Pancreas (tissue), 10 donors: ENCODE measurements at regions not wholly inside any gene's neighbourhood (a gene's known extent, or its start where the extent isn't known, plus 50 kb on each side); places are given as distances from the start of the nearest gene placed in this dataset.
"Not testable (repeated sequence)": the region's sequence is repeated elsewhere in the genome, so short reads cannot be mapped to it uniquely, and the experiment has no call there.

Experiments
- ATAC-seq, 4 donors: fragments of 200-7000 bp; cut with Tn5 transposase; one replicate each; pipeline versions ENCODE4 v1.8.0 to v1.9.1; 2020; ENCODE audit warnings: mild to moderate bottlenecking in 4 of 4, moderate library complexity in 4 of 4
- DNase-seq, 6 donors: peaks; one replicate each; pipeline ENCODE4 v3.0.0-alpha.2; 2020
- FAIRE-seq: peaks from 2 replicates; lab custom pipeline; 2012; peaks lifted over from hg19 to GRCh38; lab: Jason Lieb, UNC
- H3K27ac ChIP-seq, 4 donors: fragments of 200-600 bp; sonication (generic); 1 replicate in 3 of 4; 2 replicates in 1 of 4; pipeline versions ENCODE4 v1.5.0 to v1.8.0; 2020
- H3K27me3 ChIP-seq, 4 donors: fragments of 200-600 bp; one replicate each; pipeline ENCODE4 v1.8.0; 2021
- H3K36me3 ChIP-seq, 3 donors: fragments of 200-600 bp; sonication (generic) in 1 of 3; one replicate each; pipeline versions ENCODE4 v1.5.0 to v1.8.0; 2020 to 2021
- H3K4me1 ChIP-seq, 3 donors: fragments of 200-600 bp; one replicate each; pipeline ENCODE4 v1.8.0; 2021
- H3K4me3 ChIP-seq, 4 donors: fragments of 200-600 bp; sonication (generic) in 2 of 4; one replicate each; pipeline versions ENCODE4 v1.5.0 to v1.8.0; 2020 to 2021
- H3K9me3 ChIP-seq, 4 donors: fragments of 200-600 bp; one replicate each; pipeline ENCODE4 v1.8.0; 2021
- CTCF ChIP-seq, 4 donors: fragments of 200-600 bp; sonication (generic) in 3 of 4; IDR thresholded peaks; one replicate each; pipeline versions ENCODE4 v1.5.0 to v1.8.0; 2021; ENCODE audit warnings: antibody characterized with exemption in 4 of 4
- WGBS, 2 donors: extraction: QIAGEN DNeasy Blood & Tissue Kit; methylation state at CpG; one replicate each; pipeline ENCODE4 v1.1.7; 2013; 5-methylcytosine and 5-hydroxymethylcytosine counted together
- intact Hi-C, 3 donors: fragments of 100-400 bp; cut with DNase I; formaldehyde crosslinking; loops; one replicate each; pipeline versions ENCODE4 v1.11.1 to v1.14.2; 2022
- donor health status: healthy with polysubstance abuse.
- donor health status: DM: no; HTN: no; CAD: no; lungs with moderate emphysema.
- donor health status: DM: no; HTN: no; CAD: no.
- donor health status: control.
- donor health status: control.
- donor health status: Bipolar disorder and iron deficiency.
- donor health status: DM: yes; HTN: yes; CAD: no.
- donor health status: DM: no; HTN: no; CAD: no.
- donor health status: DM: no; HTN: no; CAD: no.
- donor health status: DM: yes; HTN: yes; CAD: no.

GRCh38 chr4:181119186-181119585 lies 1124.0 kb upstream of the TENM3 start:
- no peak for TF ChIP-seq CTCF (IDR thresholded peaks at IDR 0.05)
- FAIRE-seq: no peak
- intact Hi-C loops: no loop called here
- H3K4me1 ChIP-seq: no peaks in the 10 kb centered on the region
- WGBS, 2 donors: 70 to 80% methylated on average over 4 of the region's 4 CpGs
- no peak overlapping the region for H3K27ac ChIP-seq
- no peaks in the 10 kb centered on the region for H3K27me3 ChIP-seq
- H3K4me3 ChIP-seq: no peak overlapping the region
- no peak for DNase-seq
- no peaks in the 10 kb centered on the region for H3K9me3 ChIP-seq
- no peak for ATAC-seq
- no peaks in the 10 kb centered on the region for H3K36me3 ChIP-seq

- 65 to 72% methylated on average over 7 of the region's 7 CpGs for WGBS, 2 donors
- FAIRE-seq (no peak), ATAC-seq (no peak), DNase-seq (no peak)
- Histone ChIP-seq H3K4me3 (no peak overlapping the region), H3K9me3 (no peaks in the 10 kb centered on the region), H3K4me1 (no peaks in the 10 kb centered on the region), H3K27me3 (no peaks in the 10 kb centered on the region), H3K36me3 (no peaks in the 10 kb centered on the region), H3K27ac (no peak overlapping the region)
- intact Hi-C loops: no loop called here
- TF ChIP-seq CTCF (IDR thresholded peaks at IDR 0.05): no peak
These were observed 1121.5 kb upstream of the TENM3 start for GRCh38 chr4:181121733-181122132.

- no peak for ATAC-seq
- Histone ChIP-seq H3K4me1 (no peaks in the 10 kb centered on the region), H3K27me3 (no peaks in the 10 kb centered on the region), H3K36me3 (no peaks in the 10 kb centered on the region), H3K27ac (no peak overlapping the region), H3K9me3 (no peaks in the 10 kb centered on the region), H3K4me3 (no peak overlapping the region)
- WGBS, 2 donors: 51 to 69% methylated on average over 2 of the region's 2 CpGs
- no peak for FAIRE-seq
- DNase-seq: no peak
- intact Hi-C loops: no loop called here
- no peak for TF ChIP-seq CTCF (IDR thresholded peaks at IDR 0.05)
These were observed 1116.0 kb upstream of the TENM3 start for GRCh38 chr4:181127171-181127570.

- H3K36me3 ChIP-seq, ATAC-seq, H3K9me3 ChIP-seq, H3K4me1 ChIP-seq, H3K27ac ChIP-seq, FAIRE-seq, H3K27me3 ChIP-seq, H3K4me3 ChIP-seq, intact Hi-C loops, DNase-seq: not testable (repeated sequence)
- 68 to 70% methylated on average over 6 to 7 of the region's 7 CpGs for WGBS, 2 donors
These were observed 1112.9 kb upstream of the TENM3 start for GRCh38 chr4:181130317-181130716.

- WGBS, 2 donors: 51 to 61% methylated on average over 3 of the region's 3 CpGs
- DNase-seq (no peak), FAIRE-seq (no peak), ATAC-seq (no peak)
- H3K4me3 ChIP-seq: no peak overlapping the region
- no peaks in the 10 kb centered on the region for H3K36me3 ChIP-seq
- no peak overlapping the region for H3K27ac ChIP-seq
- H3K4me1 ChIP-seq: no peaks in the 10 kb centered on the region
- no peaks in the 10 kb centered on the region for H3K9me3 ChIP-seq
- no peaks in the 10 kb centered on the region for H3K27me3 ChIP-seq
- intact Hi-C loops: no loop called here
- TF ChIP-seq CTCF (IDR thresholded peaks at IDR 0.05): no peak
These were observed 1105.9 kb upstream of the TENM3 start for GRCh38 chr4:181137351-181137750.

GRCh38 chr4:181138116-181138515 lies 1105.1 kb upstream of the TENM3 start:
- no peak for TF ChIP-seq CTCF (IDR thresholded peaks at IDR 0.05)
- Histone ChIP-seq H3K36me3 (no peaks in the 10 kb centered on the region), H3K9me3 (no peaks in the 10 kb centered on the region), H3K4me3 (no peak overlapping the region), H3K27me3 (no peaks in the 10 kb centered on the region), H3K4me1 (no peaks in the 10 kb centered on the region), H3K27ac (no peak overlapping the region)
- ATAC-seq (no peak), DNase-seq (no peak), FAIRE-seq (no peak)
- WGBS, 2 donors: 79 to 88% methylated on average over 8 of the region's 8 CpGs
- intact Hi-C loops: no loop called here
